K562 (cell line): ENCODE measurements at regions not wholly inside any gene's neighbourhood (a gene's known extent, or its start where the extent isn't known, plus 50 kb on each side); places are given as distances from the start of the nearest gene placed in this dataset.
A peak's percentile ranks its signal among the peaks of the same experiment; 100 is the strongest.

ENCODE experiments used
- C11orf30 ChIP-seq: fragments of 450-650 bp; IDR thresholded peaks from 2 replicates; pipeline ENCODE4 v1.6.1; 2016; ENCODE audit warnings: low read depth, mild to moderate bottlenecking
- CAMTA2 ChIP-seq: fragments of 250-450 bp; sonication (Bioruptor Pico); conservative IDR thresholded peaks from 2 replicates; pipeline ENCODE4 v1.5.1; 2022
- DNMT1 ChIP-seq: fragments of 450-650 bp; IDR thresholded peaks from 2 replicates; pipeline ENCODE4 v1.6.1; 2016; ENCODE audit warnings: antibody characterized with exemption, mild to moderate bottlenecking
- GMEB1 ChIP-seq: fragments of 250-450 bp; sonication (Bioruptor Pico); IDR thresholded peaks from 2 replicates; pipeline ENCODE4 v1.4.0; 2020; ENCODE audit warnings: mild to moderate bottlenecking
- ID3 ChIP-seq, 2 experiments: fragments of 250-450 bp in 1 of 2; fragments of 450-650 bp in 1 of 2; sonication (Bioruptor Pico) in 1 of 2; IDR thresholded peaks; 2 replicates each; pipeline versions ENCODE4 v1.6.1 to v1.8.0; 2016 to 2021; ENCODE audit warnings: mild to moderate bottlenecking in 2 of 2, moderate library complexity in 2 of 2, missing compliant biosample characterization in 1 of 2, missing genetic modification characterization in 1 of 2
- KDM2B ChIP-seq: fragments of 250-450 bp; sonication (Bioruptor Pico); IDR thresholded peaks from 2 replicates; pipeline ENCODE4 v1.8.0; 2021; ENCODE audit warnings: mild to moderate bottlenecking, moderate library complexity
- NFIC ChIP-seq: fragments of 450-650 bp; IDR thresholded peaks from 2 replicates; pipeline ENCODE4 v1.6.1; 2017; ENCODE audit warnings: mild to moderate bottlenecking, inconsistent platforms
- PHB2 ChIP-seq: fragments of 450-650 bp; IDR thresholded peaks from 2 replicates; pipeline ENCODE4 v1.6.1; 2017; ENCODE audit warnings: low read depth
- POLR2B ChIP-seq: fragments of 450-650 bp; IDR thresholded peaks from 2 replicates; pipeline ENCODE4 v1.6.1; 2018; ENCODE audit warnings: low read depth; ENCODE audit not compliant: partially characterized antibody
- SFPQ ChIP-seq: fragments of 200-400 bp; formaldehyde crosslinking; IDR thresholded peaks from 2 replicates; pipeline ENCODE4 v1.6.1; 2017; ENCODE audit warnings: mild to moderate bottlenecking, low read depth, low read length, moderate library complexity
- SNAPC5 ChIP-seq: fragments of 250-450 bp; sonication (Bioruptor Pico); IDR thresholded peaks from 2 replicates; pipeline ENCODE4 v1.8.0; 2021; ENCODE audit warnings: moderate library complexity, mild to moderate bottlenecking, inconsistent platforms
- TCF15 ChIP-seq: fragments of 250-450 bp; sonication (Bioruptor Pico); IDR thresholded peaks from 2 replicates; pipeline ENCODE4 v1.8.0; 2022; ENCODE audit warnings: moderate library complexity, mild to moderate bottlenecking, inconsistent platforms
- TCFL5 ChIP-seq: fragments of 250-450 bp; sonication (Bioruptor Pico); conservative IDR thresholded peaks from 2 replicates; pipeline ENCODE4 v1.6.1; 2021; ENCODE audit warnings: mild to moderate bottlenecking, moderate library complexity, matching md5 sums
- TFAP4 ChIP-seq: sonication (generic); formaldehyde crosslinking; IDR thresholded peaks from 2 replicates; pipeline ENCODE4 v1.8.0; 2022; ENCODE audit warnings: missing genetic modification reagents, mild to moderate bottlenecking, moderate library complexity, borderline replicate concordance
- ZFP91 ChIP-seq: sonication (generic); formaldehyde crosslinking; IDR thresholded peaks from 2 replicates; pipeline ENCODE4 v1.8.0; 2022; ENCODE audit warnings: mild to moderate bottlenecking, missing genetic modification reagents
- ZNF23 ChIP-seq: fragments of 250-450 bp; sonication (Bioruptor Pico); IDR thresholded peaks from 2 replicates; pipeline ENCODE4 v1.4.0; 2020; ENCODE audit warnings: mild to moderate bottlenecking
- ZZZ3 ChIP-seq: fragments of 450-650 bp; IDR thresholded peaks from 2 replicates; pipeline ENCODE4 v1.6.1; 2016; ENCODE audit warnings: antibody characterized with exemption, mild to moderate bottlenecking, moderate library complexity

- TF ChIP-seq GMEB1 (CRISPR knock-in tag) = peak; percentile 40; the same call in 1 of the 2 replicates
- TF ChIP-seq SNAPC5 (CRISPR knock-in tag) = no peak
- no peak for TF ChIP-seq KDM2B (CRISPR knock-in tag)
- TF ChIP-seq ZFP91 (CRISPR knock-in tag) = no peak
- TF ChIP-seq TCFL5 (CRISPR knock-in tag) = no peak
- peak; percentile 95 for TF ChIP-seq TFAP4 (CRISPR knock-in tag)
- no peak for TF ChIP-seq POLR2B
- TF ChIP-seq SFPQ = no peak
- TF ChIP-seq TCF15 = no peak
- peak; percentile 94 for TF ChIP-seq NFIC
- no peak for TF ChIP-seq ZZZ3
- TF ChIP-seq CAMTA2 (CRISPR knock-in tag) = no peak
- TF ChIP-seq ID3 (CRISPR knock-in tag; IDR thresholded peaks at IDR 0.05) = no peak
- peak; percentile 79; the same call in 1 of the 2 replicates for TF ChIP-seq ID3 (tag; IDR thresholded peaks at IDR 0.05)
- TF ChIP-seq DNMT1 = no peak
- peak; percentile 86; the same call in 1 of the 2 replicates for TF ChIP-seq PHB2
- no peak for TF ChIP-seq C11orf30
- peak; percentile 38; the same call in 1 of the 2 replicates for TF ChIP-seq ZNF23 (CRISPR knock-in tag)
Measured at GRCh38 chr21:38985568-38986378, 180.0 kb downstream of the ETS2 start (continued).
